ENCODE measurements at regions not wholly inside any gene's neighbourhood (a gene's known extent, or its start where the extent isn't known, plus 50 kb on each side); places are given as distances from the start of the nearest gene placed in this dataset.

DNA sequence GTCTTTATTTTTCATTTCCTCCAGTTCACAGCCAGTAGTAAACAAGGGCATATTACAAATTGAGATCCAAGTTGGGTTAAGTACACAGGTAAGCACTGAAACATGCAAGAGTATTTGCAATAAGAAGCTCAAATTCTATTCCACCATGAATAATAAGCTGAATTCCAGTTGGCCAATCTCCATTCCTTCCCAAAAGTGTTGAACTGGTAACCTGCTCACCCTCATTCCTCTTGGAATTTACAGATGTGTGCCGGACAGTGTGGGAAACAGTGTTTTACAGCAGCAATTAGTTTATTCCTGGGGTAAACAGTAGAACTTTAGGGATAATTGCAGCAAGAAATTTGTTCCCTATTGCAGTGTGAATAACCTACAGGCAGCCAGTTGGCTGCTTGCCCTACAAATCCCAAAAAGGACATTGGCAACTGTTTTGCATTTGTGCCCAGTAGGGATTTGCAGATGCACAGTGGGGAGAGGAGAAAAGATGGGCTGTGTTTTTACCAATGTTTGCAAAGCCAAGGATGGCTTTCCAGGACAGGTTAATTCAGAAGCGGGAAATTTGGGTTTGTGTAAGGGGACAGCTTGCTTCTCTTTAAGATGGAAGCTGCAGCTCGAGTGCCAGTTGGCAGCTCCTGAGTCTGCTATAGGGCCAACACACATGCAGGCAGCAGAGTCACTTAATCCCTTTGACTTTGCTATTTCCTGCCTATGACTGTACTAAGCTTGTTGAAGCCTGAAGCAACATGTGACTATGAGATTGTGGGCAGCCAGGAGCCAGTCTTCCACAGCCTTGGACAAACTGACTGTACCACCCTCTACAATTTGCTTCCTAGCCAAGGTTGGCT, 318.9 kb downstream of the MAP2K6 start:
- Histone ChIP-seq H3K79me2 (ENCODE audit: low read length) (no peaks in the 10 kb centered on the region), H3K4me3 (ENCODE audit: low read length) (no peak overlapping the region), H2AFZ (ENCODE audit: low read depth, low read length) (no peak overlapping the region), H3K9me3 (ENCODE audit: insufficient read depth, low read length) (no peaks in the 10 kb centered on the region), H3K9ac (ENCODE audit: low read length) (no peak overlapping the region), H3K4me2 (ENCODE audit: low read length) (no peak overlapping the region), H3K36me3 (replicated peaks; ENCODE audit: low read depth, low read length) (no peaks in the 10 kb centered on the region), H3K27me3 (ENCODE audit: low read depth, low read length) (no peaks in the 10 kb centered on the region), H3K27ac (ENCODE audit: low read length) (no peak overlapping the region), H4K20me1 (ENCODE audit: insufficient read depth, low read length) (no peaks in the 10 kb centered on the region), H3K4me1 (ENCODE audit: low read length) (no peaks in the 10 kb centered on the region)
- TF ChIP-seq EZH2phosphoT487 (IDR thresholded peaks at IDR 0.05; ENCODE audit: low read depth): no peak
- TF ChIP-seq, protein P1, sequence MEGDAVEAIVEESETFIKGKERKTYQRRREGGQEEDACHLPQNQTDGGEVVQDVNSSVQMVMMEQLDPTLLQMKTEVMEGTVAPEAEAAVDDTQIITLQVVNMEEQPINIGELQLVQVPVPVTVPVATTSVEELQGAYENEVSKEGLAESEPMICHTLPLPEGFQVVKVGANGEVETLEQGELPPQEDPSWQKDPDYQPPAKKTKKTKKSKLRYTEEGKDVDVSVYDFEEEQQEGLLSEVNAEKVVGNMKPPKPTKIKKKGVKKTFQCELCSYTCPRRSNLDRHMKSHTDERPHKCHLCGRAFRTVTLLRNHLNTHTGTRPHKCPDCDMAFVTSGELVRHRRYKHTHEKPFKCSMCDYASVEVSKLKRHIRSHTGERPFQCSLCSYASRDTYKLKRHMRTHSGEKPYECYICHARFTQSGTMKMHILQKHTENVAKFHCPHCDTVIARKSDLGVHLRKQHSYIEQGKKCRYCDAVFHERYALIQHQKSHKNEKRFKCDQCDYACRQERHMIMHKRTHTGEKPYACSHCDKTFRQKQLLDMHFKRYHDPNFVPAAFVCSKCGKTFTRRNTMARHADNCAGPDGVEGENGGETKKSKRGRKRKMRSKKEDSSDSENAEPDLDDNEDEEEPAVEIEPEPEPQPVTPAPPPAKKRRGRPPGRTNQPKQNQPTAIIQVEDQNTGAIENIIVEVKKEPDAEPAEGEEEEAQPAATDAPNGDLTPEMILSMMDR (IDR thresholded peaks at IDR 0.05; ENCODE audit: low read depth, low read length): no peak

GRCh38 chr17:69734656-69735055, 320.2 kb downstream of the MAP2K6 start:
- H4K20me1 ChIP-seq (ENCODE audit: insufficient read depth, low read length): no peaks in the 10 kb centered on the region
- H3K9me3 ChIP-seq (ENCODE audit: insufficient read depth, low read length): no peaks in the 10 kb centered on the region
- no peak overlapping the region for H3K4me2 ChIP-seq (ENCODE audit: low read length)
- TF ChIP-seq EZH2phosphoT487 (IDR thresholded peaks at IDR 0.05; ENCODE audit: low read depth): no peak
- TF ChIP-seq, protein P1 (IDR thresholded peaks at IDR 0.05; ENCODE audit: low read depth, low read length): no peak
- no peak overlapping the region for H3K27ac ChIP-seq (ENCODE audit: low read length)
- H3K4me1 ChIP-seq (ENCODE audit: low read length): no peaks in the 10 kb centered on the region
- no peak overlapping the region for H3K4me3 ChIP-seq (ENCODE audit: low read length)
- no peak overlapping the region for H2AFZ ChIP-seq (ENCODE audit: low read depth, low read length)
- H3K27me3 ChIP-seq (ENCODE audit: low read depth, low read length): no peaks in the 10 kb centered on the region
- no peaks in the 10 kb centered on the region for H3K79me2 ChIP-seq (ENCODE audit: low read length)
- no peaks in the 10 kb centered on the region for H3K36me3 ChIP-seq (replicated peaks; ENCODE audit: low read depth, low read length)
- no peak overlapping the region for H3K9ac ChIP-seq (ENCODE audit: low read length)

- no peaks in the 10 kb centered on the region for H3K9me3 ChIP-seq (ENCODE audit: insufficient read depth, low read length)
These were observed 320.8 kb downstream of the MAP2K6 start for GRCh38 chr17:69735285-69735684.

DNA sequence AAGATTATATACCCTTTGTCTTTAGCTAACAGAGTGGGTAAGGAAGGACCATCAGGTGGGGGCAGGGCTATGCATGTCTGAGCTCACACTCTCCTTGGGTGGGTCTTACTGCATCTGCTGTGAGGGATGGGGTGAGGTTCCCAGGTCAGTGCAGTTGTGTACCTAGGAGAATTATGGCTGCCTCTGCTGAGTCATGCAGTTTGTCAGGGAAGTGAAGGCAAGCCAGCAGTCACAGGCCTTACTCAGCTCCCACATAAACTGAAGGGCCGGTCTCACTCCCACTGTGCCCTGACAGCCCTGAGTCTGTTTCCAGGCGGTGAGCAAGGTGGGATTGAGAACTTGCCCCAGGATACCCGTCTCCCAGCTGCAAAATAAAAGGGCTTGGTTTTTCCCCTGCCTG, 328.6 kb downstream of the MAP2K6 start:
- H3K36me3 ChIP-seq (replicated peaks; ENCODE audit: low read depth, low read length): no peaks in the 10 kb centered on the region
- no peak overlapping the region for H3K4me3 ChIP-seq (ENCODE audit: low read length)
- H4K20me1 ChIP-seq (ENCODE audit: insufficient read depth, low read length): no peaks in the 10 kb centered on the region
- H3K4me1 ChIP-seq (ENCODE audit: low read length): no peaks in the 10 kb centered on the region
- no peak overlapping the region for H2AFZ ChIP-seq (ENCODE audit: low read depth, low read length)
- no peak overlapping the region for H3K9ac ChIP-seq (ENCODE audit: low read length)
- H3K9me3 ChIP-seq (ENCODE audit: insufficient read depth, low read length): no peaks in the 10 kb centered on the region; the same call in 1 of the 2 replicates
- no peaks in the 10 kb centered on the region for H3K79me2 ChIP-seq (ENCODE audit: low read length)
- no peaks in the 10 kb centered on the region for H3K27me3 ChIP-seq (ENCODE audit: low read depth, low read length)
- H3K27ac ChIP-seq (ENCODE audit: low read length): no peak overlapping the region
- TF ChIP-seq, protein P1 (IDR thresholded peaks at IDR 0.05; ENCODE audit: low read depth, low read length): no peak
- TF ChIP-seq EZH2phosphoT487 (IDR thresholded peaks at IDR 0.05; ENCODE audit: low read depth): no peak
- no peak overlapping the region for H3K4me2 ChIP-seq (ENCODE audit: low read length)

More at GRCh38 chr17:69735285-69735684, 320.8 kb downstream of the MAP2K6 start:
- no peak overlapping the region for H3K9ac ChIP-seq (ENCODE audit: low read length)
- no peaks in the 10 kb centered on the region for H3K27me3 ChIP-seq (ENCODE audit: low read depth, low read length)
- no peaks in the 10 kb centered on the region for H3K4me1 ChIP-seq (ENCODE audit: low read length)
- no peak overlapping the region for H3K4me3 ChIP-seq (ENCODE audit: low read length)
- H2AFZ ChIP-seq (ENCODE audit: low read depth, low read length): no peak overlapping the region
- TF ChIP-seq, protein P1 (IDR thresholded peaks at IDR 0.05; ENCODE audit: low read depth, low read length): no peak
- TF ChIP-seq EZH2phosphoT487 (IDR thresholded peaks at IDR 0.05; ENCODE audit: low read depth): no peak
- no peak overlapping the region for H3K4me2 ChIP-seq (ENCODE audit: low read length)
- no peaks in the 10 kb centered on the region for H4K20me1 ChIP-seq (ENCODE audit: insufficient read depth, low read length)
- H3K27ac ChIP-seq (ENCODE audit: low read length): no peak overlapping the region
- no peaks in the 10 kb centered on the region for H3K36me3 ChIP-seq (replicated peaks; ENCODE audit: low read depth, low read length)
- no peaks in the 10 kb centered on the region for H3K79me2 ChIP-seq (ENCODE audit: low read length)
